ENCODE measurements at regions not wholly inside any gene's neighbourhood (a gene's known extent, or its start where the extent isn't known, plus 50 kb on each side); places are given as distances from the start of the nearest gene placed in this dataset.

- TF ChIP-seq CTCF (conservative IDR thresholded peaks at IDR 0.05; ENCODE audit: low read depth, low read length), result no peak
- no peak for TF ChIP-seq CHD1 (IDR thresholded peaks at IDR 0.05; ENCODE audit: low read depth, low read length)
- no peak for TF ChIP-seq POLR2A (IDR thresholded peaks at IDR 0.05; ENCODE audit: low read depth, low read length)
- no peak for TF ChIP-seq MAZ (IDR thresholded peaks at IDR 0.05; ENCODE audit: borderline replicate concordance, low read depth, low read length)
- no peak for TF ChIP-seq RAD21 (IDR thresholded peaks at IDR 0.05; ENCODE audit: low read length)
- no peak for TF ChIP-seq ELK1 (IDR thresholded peaks at IDR 0.05; ENCODE audit: borderline replicate concordance, low read depth, low read length)
- TF ChIP-seq FOS (IDR thresholded peaks at IDR 0.05; ENCODE audit: low read depth, low read length), result no peak
- no peak for TF ChIP-seq MXI1 (IDR thresholded peaks at IDR 0.05; ENCODE audit: borderline replicate concordance, low read depth, low read length)
Observed at GRCh38 chr1:185594786-185595410, 139.3 kb upstream of the HMCN1 start.

Measured in IMR-90 (cell line).